ENCODE measurements at regions not wholly inside any gene's neighbourhood (a gene's known extent, or its start where the extent isn't known, plus 50 kb on each side); places are given as distances from the start of the nearest gene placed in this dataset.

DNA sequence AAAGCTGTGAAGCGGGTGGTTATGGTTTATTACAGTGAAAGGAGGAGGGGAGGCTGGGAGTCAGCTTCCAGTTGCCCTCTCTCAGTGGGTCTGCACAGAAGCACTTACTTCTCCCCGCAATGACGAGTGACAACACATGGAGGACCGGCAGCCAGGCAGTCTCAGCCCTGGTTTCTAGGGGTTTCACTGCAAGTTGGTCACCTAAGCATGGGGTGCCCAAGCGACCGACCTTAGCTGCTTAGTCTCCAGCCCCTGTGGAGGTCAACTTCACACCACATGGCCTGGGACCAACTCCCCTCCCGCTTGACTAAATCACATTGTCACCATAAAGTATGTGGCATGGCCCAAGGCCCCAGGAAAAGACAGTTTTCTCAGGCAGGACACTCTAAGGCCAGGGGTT is 99.9 kb upstream of the ZNF32 start (continued):
- TF ChIP-seq, protein P1, sequence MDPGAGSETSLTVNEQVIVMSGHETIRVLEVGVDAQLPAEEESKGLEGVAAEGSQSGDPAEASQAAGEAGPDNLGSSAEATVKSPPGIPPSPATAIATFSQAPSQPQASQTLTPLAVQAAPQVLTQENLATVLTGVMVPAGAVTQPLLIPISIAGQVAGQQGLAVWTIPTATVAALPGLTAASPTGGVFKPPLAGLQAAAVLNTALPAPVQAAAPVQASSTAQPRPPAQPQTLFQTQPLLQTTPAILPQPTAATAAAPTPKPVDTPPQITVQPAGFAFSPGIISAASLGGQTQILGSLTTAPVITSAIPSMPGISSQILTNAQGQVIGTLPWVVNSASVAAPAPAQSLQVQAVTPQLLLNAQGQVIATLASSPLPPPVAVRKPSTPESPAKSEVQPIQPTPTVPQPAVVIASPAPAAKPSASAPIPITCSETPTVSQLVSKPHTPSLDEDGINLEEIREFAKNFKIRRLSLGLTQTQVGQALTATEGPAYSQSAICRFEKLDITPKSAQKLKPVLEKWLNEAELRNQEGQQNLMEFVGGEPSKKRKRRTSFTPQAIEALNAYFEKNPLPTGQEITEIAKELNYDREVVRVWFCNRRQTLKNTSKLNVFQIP (CRISPR knock-in tag; IDR thresholded peaks at IDR 0.05; ENCODE audit: borderline replicate concordance, low read depth) = no peak
- TF ChIP-seq GLIS3 (CRISPR knock-in tag; IDR thresholded peaks at IDR 0.05) (no peak), SNAI2 (CRISPR knock-in tag; IDR thresholded peaks at IDR 0.05) (no peak)
- TF ChIP-seq, protein P2, sequence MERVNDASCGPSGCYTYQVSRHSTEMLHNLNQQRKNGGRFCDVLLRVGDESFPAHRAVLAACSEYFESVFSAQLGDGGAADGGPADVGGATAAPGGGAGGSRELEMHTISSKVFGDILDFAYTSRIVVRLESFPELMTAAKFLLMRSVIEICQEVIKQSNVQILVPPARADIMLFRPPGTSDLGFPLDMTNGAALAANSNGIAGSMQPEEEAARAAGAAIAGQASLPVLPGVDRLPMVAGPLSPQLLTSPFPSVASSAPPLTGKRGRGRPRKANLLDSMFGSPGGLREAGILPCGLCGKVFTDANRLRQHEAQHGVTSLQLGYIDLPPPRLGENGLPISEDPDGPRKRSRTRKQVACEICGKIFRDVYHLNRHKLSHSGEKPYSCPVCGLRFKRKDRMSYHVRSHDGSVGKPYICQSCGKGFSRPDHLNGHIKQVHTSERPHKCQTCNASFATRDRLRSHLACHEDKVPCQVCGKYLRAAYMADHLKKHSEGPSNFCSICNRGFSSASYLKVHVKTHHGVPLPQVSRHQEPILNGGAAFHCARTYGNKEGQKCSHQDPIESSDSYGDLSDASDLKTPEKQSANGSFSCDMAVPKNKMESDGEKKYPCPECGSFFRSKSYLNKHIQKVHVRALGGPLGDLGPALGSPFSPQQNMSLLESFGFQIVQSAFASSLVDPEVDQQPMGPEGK (CRISPR knock-in tag; IDR thresholded peaks at IDR 0.05; ENCODE audit: borderline replicate concordance) = no peak

DNA sequence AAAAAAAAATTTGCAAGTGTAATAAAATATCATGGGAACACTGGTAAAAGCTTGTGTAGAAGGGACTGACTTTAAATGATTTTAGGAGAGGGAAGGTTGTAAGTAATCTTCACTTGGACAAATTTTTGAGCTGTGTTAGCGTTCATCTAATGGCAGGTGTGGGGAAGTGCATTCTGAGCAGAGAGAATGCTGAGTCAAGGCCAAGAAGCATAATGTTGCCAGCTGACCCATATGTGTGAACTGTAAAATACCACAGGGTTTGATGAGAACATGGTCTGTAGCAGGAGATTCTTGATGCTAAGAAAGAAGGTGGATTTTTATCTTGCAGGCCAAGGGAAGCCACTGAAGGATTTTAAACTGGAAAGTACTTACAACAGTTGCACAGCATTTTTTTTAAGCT is 98.2 kb upstream of the ZNF32 start:
- no peak for ATAC-seq
- no peak for TF ChIP-seq ESRRG (CRISPR knock-in tag; IDR thresholded peaks at IDR 0.05)
- TF ChIP-seq, protein P2 (CRISPR knock-in tag; IDR thresholded peaks at IDR 0.05; ENCODE audit: borderline replicate concordance) = no peak
- TF ChIP-seq, protein P3, sequence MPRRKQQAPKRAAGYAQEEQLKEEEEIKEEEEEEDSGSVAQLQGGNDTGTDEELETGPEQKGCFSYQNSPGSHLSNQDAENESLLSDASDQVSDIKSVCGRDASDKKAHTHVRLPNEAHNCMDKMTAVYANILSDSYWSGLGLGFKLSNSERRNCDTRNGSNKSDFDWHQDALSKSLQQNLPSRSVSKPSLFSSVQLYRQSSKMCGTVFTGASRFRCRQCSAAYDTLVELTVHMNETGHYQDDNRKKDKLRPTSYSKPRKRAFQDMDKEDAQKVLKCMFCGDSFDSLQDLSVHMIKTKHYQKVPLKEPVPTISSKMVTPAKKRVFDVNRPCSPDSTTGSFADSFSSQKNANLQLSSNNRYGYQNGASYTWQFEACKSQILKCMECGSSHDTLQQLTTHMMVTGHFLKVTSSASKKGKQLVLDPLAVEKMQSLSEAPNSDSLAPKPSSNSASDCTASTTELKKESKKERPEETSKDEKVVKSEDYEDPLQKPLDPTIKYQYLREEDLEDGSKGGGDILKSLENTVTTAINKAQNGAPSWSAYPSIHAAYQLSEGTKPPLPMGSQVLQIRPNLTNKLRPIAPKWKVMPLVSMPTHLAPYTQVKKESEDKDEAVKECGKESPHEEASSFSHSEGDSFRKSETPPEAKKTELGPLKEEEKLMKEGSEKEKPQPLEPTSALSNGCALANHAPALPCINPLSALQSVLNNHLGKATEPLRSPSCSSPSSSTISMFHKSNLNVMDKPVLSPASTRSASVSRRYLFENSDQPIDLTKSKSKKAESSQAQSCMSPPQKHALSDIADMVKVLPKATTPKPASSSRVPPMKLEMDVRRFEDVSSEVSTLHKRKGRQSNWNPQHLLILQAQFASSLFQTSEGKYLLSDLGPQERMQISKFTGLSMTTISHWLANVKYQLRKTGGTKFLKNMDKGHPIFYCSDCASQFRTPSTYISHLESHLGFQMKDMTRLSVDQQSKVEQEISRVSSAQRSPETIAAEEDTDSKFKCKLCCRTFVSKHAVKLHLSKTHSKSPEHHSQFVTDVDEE (CRISPR knock-in tag; IDR thresholded peaks at IDR 0.05) = no peak

DNA sequence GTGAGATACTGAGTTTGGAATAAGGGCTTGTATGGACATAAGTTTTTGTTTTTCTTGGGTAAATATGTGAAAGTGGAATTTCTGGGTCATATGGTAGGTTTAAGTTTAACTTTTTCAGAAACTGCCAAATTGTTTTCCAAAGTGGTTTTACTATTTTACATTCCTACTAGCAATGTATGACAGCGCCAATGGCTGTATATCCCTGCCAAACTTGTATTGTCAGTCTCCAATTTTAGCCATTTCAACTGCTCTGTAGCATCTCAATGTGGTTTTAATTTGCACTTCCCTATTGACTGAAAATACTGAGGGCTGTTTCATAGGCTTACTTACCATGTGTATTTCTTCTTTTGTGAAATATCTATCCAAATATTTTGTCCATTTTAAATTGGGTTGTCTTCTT is 90.5 kb upstream of the ZNF32 start:
- TF ChIP-seq, protein P1 (CRISPR knock-in tag; IDR thresholded peaks at IDR 0.05; ENCODE audit: borderline replicate concordance, low read depth) = no peak
- TF ChIP-seq TCF4 (CRISPR knock-in tag; IDR thresholded peaks at IDR 0.05; ENCODE audit: borderline replicate concordance) (no peak), ZNF8 (CRISPR knock-in tag; IDR thresholded peaks at IDR 0.05) (no peak), GLIS3 (CRISPR knock-in tag; IDR thresholded peaks at IDR 0.05) (no peak), ZNF70 (CRISPR knock-in tag; IDR thresholded peaks at IDR 0.05) (no peak), ARNTL (CRISPR knock-in tag; IDR thresholded peaks at IDR 0.05; ENCODE audit: borderline replicate concordance, low read depth) (no peak)
- TF ChIP-seq, protein P3 (CRISPR knock-in tag; IDR thresholded peaks at IDR 0.05) = no peak
- no peak for ATAC-seq

DNA sequence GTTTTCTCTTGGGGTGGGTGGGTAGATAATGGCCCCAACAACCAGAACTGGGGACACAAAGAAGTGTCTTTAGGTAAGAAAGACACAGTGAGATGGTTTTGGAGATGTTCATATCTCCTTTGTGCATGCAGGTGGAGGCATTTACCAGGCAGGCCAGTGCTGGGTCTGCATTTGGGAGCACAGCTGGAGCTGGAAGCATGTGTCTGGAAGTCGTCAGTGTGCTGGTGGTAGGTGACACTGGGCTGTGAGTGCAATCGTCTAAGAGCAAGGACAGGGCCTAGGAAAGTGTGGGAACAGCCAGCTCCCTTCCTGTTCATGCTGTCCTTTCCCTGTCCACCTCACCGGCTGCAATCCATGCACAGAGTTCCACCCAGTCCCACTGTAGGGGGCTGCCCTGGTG is 88.3 kb upstream of the ZNF32 start:
- ATAC-seq = no peak
- TF ChIP-seq CSDC2 (CRISPR knock-in tag; IDR thresholded peaks at IDR 0.05) (no peak), ZNF565 (CRISPR knock-in tag; conservative IDR thresholded peaks at IDR 0.05; ENCODE audit: low read depth) (no peak), GLIS3 (CRISPR knock-in tag; IDR thresholded peaks at IDR 0.05) (no peak), ZNF70 (CRISPR knock-in tag; IDR thresholded peaks at IDR 0.05) (no peak), SNAI2 (CRISPR knock-in tag; IDR thresholded peaks at IDR 0.05) (no peak), RARB (CRISPR knock-in tag; IDR thresholded peaks at IDR 0.05) (no peak), ARNTL (CRISPR knock-in tag; IDR thresholded peaks at IDR 0.05; ENCODE audit: borderline replicate concordance, low read depth) (no peak), BACH2 (CRISPR knock-in tag; IDR thresholded peaks at IDR 0.05; ENCODE audit: borderline replicate concordance) (no peak)
- TF ChIP-seq, protein P3 (CRISPR knock-in tag; IDR thresholded peaks at IDR 0.05) = no peak
- TF ChIP-seq, protein P4, sequence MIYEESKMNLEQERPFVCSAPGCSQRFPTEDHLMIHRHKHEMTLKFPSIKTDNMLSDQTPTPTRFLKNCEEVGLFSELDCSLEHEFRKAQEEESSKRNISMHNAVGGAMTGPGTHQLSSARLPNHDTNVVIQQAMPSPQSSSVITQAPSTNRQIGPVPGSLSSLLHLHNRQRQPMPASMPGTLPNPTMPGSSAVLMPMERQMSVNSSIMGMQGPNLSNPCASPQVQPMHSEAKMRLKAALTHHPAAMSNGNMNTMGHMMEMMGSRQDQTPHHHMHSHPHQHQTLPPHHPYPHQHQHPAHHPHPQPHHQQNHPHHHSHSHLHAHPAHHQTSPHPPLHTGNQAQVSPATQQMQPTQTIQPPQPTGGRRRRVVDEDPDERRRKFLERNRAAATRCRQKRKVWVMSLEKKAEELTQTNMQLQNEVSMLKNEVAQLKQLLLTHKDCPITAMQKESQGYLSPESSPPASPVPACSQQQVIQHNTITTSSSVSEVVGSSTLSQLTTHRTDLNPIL (CRISPR knock-in tag; IDR thresholded peaks at IDR 0.05; ENCODE audit: low read depth) = no peak

Measured in SK-N-SH treated with all-trans-retinoic acid at 6 μM for 48 hours (cell line).